ENCODE measurements at regions not wholly inside any gene's neighbourhood (a gene's known extent, or its start where the extent isn't known, plus 50 kb on each side); places are given as distances from the start of the nearest gene placed in this dataset.

DNA sequence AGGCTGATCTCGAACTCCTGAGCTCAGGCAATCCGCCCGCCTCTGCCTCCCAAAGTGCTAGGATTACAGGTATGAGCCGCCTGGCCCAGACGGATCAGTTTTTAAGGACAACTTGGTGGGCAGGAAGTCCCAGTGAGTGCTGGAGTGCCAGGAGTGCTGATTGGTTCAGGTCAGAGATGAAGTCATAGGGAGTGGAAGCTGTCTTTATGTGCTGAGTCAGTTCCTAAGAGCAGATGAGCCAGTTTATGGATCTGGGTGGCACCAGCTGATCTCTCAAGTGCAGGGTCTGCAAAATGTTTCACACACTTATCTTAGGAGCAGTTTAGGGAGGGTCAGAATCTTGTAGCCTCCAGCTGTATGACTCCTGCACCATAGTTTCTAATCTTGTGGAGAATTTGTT, 292.1 kb upstream of the ELAVL2 start:
- Histone ChIP-seq H3K36me3 (replicated peaks; ENCODE audit: insufficient read depth, low read depth) (no peaks in the 10 kb centered on the region), H3K79me2 (no peaks in the 10 kb centered on the region), H3K9me2 (replicated peaks; ENCODE audit: insufficient read depth) (no peaks in the 10 kb centered on the region), H3K4me3 (no peak overlapping the region), H4K20me1 (ENCODE audit: insufficient read depth, poor library complexity, severe bottlenecking) (no peaks in the 10 kb centered on the region), H3K9me3 (ENCODE audit: low read depth) (no peaks in the 10 kb centered on the region), H2AFZ (no peak overlapping the region), H3K27ac (no peak overlapping the region), H3K4me1 (ENCODE audit: insufficient read depth) (no peaks in the 10 kb centered on the region), H3K4me2 (no peak overlapping the region), H3K27me3 (no peaks in the 10 kb centered on the region)
- TF ChIP-seq EZH2phosphoT487 (IDR thresholded peaks at IDR 0.05; ENCODE audit: low read depth, severe bottlenecking, unreplicated experiment) (no peak), EZH2 (IDR thresholded peaks at IDR 0.05; ENCODE audit: borderline replicate concordance) (no peak)
- TF ChIP-seq, protein P1, sequence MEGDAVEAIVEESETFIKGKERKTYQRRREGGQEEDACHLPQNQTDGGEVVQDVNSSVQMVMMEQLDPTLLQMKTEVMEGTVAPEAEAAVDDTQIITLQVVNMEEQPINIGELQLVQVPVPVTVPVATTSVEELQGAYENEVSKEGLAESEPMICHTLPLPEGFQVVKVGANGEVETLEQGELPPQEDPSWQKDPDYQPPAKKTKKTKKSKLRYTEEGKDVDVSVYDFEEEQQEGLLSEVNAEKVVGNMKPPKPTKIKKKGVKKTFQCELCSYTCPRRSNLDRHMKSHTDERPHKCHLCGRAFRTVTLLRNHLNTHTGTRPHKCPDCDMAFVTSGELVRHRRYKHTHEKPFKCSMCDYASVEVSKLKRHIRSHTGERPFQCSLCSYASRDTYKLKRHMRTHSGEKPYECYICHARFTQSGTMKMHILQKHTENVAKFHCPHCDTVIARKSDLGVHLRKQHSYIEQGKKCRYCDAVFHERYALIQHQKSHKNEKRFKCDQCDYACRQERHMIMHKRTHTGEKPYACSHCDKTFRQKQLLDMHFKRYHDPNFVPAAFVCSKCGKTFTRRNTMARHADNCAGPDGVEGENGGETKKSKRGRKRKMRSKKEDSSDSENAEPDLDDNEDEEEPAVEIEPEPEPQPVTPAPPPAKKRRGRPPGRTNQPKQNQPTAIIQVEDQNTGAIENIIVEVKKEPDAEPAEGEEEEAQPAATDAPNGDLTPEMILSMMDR (IDR thresholded peaks at IDR 0.05; ENCODE audit: poor library complexity): no peak
- WGBS (ENCODE audit: low lambda C conversion rate, missing lambda C conversion rate): 78% methylated on average over 5 of the region's 5 CpGs
- no peak for DNase-seq (ENCODE audit: low spot score)

DNA sequence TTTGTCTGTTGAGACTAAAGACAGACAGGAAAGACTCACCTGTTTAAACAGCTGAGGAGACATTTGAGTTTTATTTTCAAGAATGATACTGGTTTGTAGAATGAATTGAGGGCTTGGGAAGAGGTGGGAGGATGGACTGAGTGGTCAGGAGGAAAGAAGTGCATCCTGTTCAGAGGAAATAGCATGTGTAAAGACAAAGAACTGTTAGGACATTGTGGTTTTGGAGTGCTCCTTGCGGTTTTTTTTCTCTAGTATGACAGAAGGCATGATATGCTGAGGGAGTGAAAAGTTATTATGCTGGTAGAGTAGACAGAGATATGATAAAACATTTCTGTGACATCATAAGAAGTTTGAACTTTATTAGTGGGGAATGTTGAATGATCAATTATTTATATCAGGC, 270.7 kb upstream of the ELAVL2 start:
- Histone ChIP-seq H3K79me2 (no peaks in the 10 kb centered on the region), H3K9me2 (replicated peaks; ENCODE audit: insufficient read depth) (no peaks in the 10 kb centered on the region), H3K27me3 (no peaks in the 10 kb centered on the region), H3K4me2 (no peak overlapping the region), H3K36me3 (replicated peaks; ENCODE audit: insufficient read depth, low read depth) (no peaks in the 10 kb centered on the region), H3K9me3 (ENCODE audit: low read depth) (no peaks in the 10 kb centered on the region), H4K20me1 (ENCODE audit: insufficient read depth, poor library complexity, severe bottlenecking) (no peaks in the 10 kb centered on the region), H3K4me3 (no peak overlapping the region), H3K27ac (no peak overlapping the region), H2AFZ (no peak overlapping the region), H3K4me1 (ENCODE audit: insufficient read depth) (no peaks in the 10 kb centered on the region)
- 96% methylated on average over 1 of the region's 1 CpG for WGBS (ENCODE audit: low lambda C conversion rate, missing lambda C conversion rate)
- TF ChIP-seq, protein P1 (IDR thresholded peaks at IDR 0.05; ENCODE audit: poor library complexity): no peak
- no peak for TF ChIP-seq EZH2phosphoT487 (IDR thresholded peaks at IDR 0.05; ENCODE audit: low read depth, severe bottlenecking, unreplicated experiment)
- TF ChIP-seq EZH2 (IDR thresholded peaks at IDR 0.05; ENCODE audit: borderline replicate concordance): no peak
- DNase-seq (ENCODE audit: low spot score): no peak

DNA sequence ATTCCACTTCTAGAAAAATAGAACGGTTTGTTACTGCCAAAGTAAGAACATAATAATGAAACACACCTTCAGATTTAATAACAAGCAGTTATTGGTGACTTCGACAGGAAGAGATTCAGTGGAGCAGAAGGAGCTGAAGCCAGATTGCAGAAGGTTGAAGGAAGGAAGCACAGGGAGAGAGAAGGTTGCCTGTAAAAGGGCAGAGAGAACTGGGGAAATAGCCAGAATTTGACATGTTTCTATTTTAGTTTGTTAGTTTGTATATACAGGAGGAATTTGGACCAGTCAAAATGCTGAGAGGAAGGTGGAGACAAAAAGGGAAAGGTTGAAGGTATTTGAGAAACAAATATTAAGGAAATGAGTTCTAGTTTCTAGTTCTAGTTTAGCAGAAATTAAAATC, 269.2 kb upstream of the ELAVL2 start:
- 97% methylated on average over 2 of the region's 2 CpGs for WGBS (ENCODE audit: low lambda C conversion rate, missing lambda C conversion rate)
- H3K4me2 ChIP-seq: no peak overlapping the region
- H3K9me2 ChIP-seq (replicated peaks; ENCODE audit: insufficient read depth): no peaks in the 10 kb centered on the region
- H2AFZ ChIP-seq: no peak overlapping the region
- no peaks in the 10 kb centered on the region for H3K9me3 ChIP-seq (ENCODE audit: low read depth)
- H3K27me3 ChIP-seq: no peaks in the 10 kb centered on the region
- H3K27ac ChIP-seq: no peak overlapping the region
- no peaks in the 10 kb centered on the region for H3K36me3 ChIP-seq (replicated peaks; ENCODE audit: insufficient read depth, low read depth)
- H4K20me1 ChIP-seq (ENCODE audit: insufficient read depth, poor library complexity, severe bottlenecking): no peaks in the 10 kb centered on the region
- no peak for DNase-seq (ENCODE audit: low spot score)
- no peaks in the 10 kb centered on the region for H3K79me2 ChIP-seq
- no peaks in the 10 kb centered on the region for H3K4me1 ChIP-seq (ENCODE audit: insufficient read depth)
- H3K4me3 ChIP-seq: no peak overlapping the region
- TF ChIP-seq EZH2 (IDR thresholded peaks at IDR 0.05; ENCODE audit: borderline replicate concordance) (no peak), EZH2phosphoT487 (IDR thresholded peaks at IDR 0.05; ENCODE audit: low read depth, severe bottlenecking, unreplicated experiment) (no peak)
- TF ChIP-seq, protein P1 (IDR thresholded peaks at IDR 0.05; ENCODE audit: poor library complexity): no peak

DNA sequence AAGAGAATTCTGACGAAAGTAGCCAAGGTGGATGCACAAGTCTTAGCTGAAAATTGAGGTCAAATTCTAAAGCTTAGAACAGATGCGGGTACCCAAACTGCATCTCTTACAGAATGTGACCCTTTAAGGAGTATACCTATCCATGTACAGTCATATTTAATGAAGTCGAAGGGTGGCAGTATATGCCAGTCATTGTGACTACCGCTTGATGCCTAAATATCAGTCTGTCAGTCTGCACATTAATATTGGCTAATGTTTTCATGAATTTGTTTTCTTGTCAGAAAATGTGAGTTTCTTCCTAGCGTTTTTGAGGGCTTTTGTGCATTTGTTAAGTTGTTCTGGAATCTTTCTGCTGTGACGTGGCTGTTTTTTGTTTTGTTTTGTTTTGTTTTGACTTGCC, 264.5 kb upstream of the ELAVL2 start:
- Histone ChIP-seq H3K4me1 (ENCODE audit: insufficient read depth) (no peaks in the 10 kb centered on the region), H3K9me2 (replicated peaks; ENCODE audit: insufficient read depth) (no peaks in the 10 kb centered on the region), H3K9me3 (ENCODE audit: low read depth) (no peaks in the 10 kb centered on the region), H3K4me3 (no peak overlapping the region), H2AFZ (no peak overlapping the region), H3K4me2 (no peak overlapping the region), H3K27me3 (no peaks in the 10 kb centered on the region), H4K20me1 (ENCODE audit: insufficient read depth, poor library complexity, severe bottlenecking) (no peaks in the 10 kb centered on the region), H3K27ac (no peak overlapping the region), H3K79me2 (no peaks in the 10 kb centered on the region), H3K36me3 (replicated peaks; ENCODE audit: insufficient read depth, low read depth) (no peaks in the 10 kb centered on the region)
- TF ChIP-seq EZH2 (IDR thresholded peaks at IDR 0.05; ENCODE audit: borderline replicate concordance) (no peak), EZH2phosphoT487 (IDR thresholded peaks at IDR 0.05; ENCODE audit: low read depth, severe bottlenecking, unreplicated experiment) (no peak)
- TF ChIP-seq, protein P1 (IDR thresholded peaks at IDR 0.05; ENCODE audit: poor library complexity): no peak
- no peak for DNase-seq (ENCODE audit: low spot score)
- WGBS (ENCODE audit: low lambda C conversion rate, missing lambda C conversion rate): 81% methylated on average over 6 of the region's 6 CpGs
